ENCODE measurements at regions not wholly inside any gene's neighbourhood (a gene's known extent, or its start where the extent isn't known, plus 50 kb on each side); places are given as distances from the start of the nearest gene placed in this dataset.

DNA sequence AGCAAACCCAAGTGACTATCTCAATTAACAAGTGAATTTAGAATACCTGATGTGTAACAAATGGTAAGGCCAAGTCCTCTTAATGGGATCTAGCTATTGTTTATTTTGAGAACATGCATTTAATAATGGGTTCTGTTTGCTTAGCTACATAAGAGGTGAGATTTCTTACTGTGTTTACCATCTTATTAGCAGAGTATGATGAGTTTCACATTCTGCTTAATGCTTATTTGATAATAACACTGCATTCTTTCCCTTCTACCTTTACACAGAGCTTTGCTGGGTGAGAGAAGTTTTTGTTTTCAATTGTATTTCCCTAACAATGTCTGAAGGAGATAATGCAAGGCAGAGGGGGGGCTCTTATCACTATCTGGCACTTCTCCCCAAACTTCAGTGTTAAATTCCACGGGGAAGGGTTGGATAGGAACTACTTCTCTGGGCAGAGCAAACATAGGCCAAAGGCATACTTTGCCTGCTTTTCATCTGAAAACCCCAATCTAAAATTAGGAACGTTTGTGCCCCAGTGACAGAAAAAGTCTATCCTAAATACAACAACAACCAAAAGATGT, 129.0 kb upstream of the ATXN7L3B start:
- TF ChIP-seq POLR2A (IDR thresholded peaks at IDR 0.05) (no peak), EP300 (IDR thresholded peaks at IDR 0.05) (no peak)
- TF ChIP-seq, protein P1, sequence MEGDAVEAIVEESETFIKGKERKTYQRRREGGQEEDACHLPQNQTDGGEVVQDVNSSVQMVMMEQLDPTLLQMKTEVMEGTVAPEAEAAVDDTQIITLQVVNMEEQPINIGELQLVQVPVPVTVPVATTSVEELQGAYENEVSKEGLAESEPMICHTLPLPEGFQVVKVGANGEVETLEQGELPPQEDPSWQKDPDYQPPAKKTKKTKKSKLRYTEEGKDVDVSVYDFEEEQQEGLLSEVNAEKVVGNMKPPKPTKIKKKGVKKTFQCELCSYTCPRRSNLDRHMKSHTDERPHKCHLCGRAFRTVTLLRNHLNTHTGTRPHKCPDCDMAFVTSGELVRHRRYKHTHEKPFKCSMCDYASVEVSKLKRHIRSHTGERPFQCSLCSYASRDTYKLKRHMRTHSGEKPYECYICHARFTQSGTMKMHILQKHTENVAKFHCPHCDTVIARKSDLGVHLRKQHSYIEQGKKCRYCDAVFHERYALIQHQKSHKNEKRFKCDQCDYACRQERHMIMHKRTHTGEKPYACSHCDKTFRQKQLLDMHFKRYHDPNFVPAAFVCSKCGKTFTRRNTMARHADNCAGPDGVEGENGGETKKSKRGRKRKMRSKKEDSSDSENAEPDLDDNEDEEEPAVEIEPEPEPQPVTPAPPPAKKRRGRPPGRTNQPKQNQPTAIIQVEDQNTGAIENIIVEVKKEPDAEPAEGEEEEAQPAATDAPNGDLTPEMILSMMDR (IDR thresholded peaks at IDR 0.05), result no peak

DNA sequence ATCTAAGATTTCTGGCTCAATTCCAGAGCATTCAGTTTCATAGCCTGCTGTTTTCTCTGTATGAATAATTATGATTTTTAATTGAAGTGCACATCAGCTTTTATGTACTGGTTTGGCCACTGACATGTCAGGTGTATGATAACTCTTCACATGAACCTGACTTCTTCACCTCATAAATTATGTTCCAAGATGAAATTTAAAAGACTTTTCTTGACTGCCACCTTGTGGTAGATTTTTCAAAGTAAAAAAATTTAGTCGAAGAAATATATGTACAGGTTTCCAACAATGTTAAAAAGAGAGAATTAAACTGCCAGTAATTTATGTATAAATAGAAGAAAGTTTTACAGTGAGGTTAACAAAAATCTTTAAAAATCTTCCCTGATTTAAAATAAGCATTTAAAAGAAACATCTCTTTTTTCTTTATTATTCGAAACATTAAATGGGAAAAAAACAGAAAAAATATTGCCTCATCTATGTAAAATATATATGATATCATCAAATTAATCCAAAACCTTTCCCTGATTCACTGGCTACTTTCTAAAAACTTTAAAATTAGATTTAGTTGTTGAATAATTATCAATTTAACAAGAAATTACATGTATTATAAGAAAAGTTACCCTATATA, 124.9 kb upstream of the ATXN7L3B start:
- Histone ChIP-seq H3K9me3 (no peaks in the 10 kb centered on the region), H3K4me3 (no peak overlapping the region), H3K36me3 (no peaks in the 10 kb centered on the region), H3K4me1 (no peaks in the 10 kb centered on the region), H3K27me3 (no peaks in the 10 kb centered on the region), H3K27ac (no peak overlapping the region)
- 51 to 54% methylated on average over 2 of the region's 2 CpGs for WGBS, 2 donors
- DNase-seq (ENCODE audit: low spot score in 2 of 2), result no peak
- TF ChIP-seq EP300 (IDR thresholded peaks at IDR 0.05) (no peak), POLR2A (IDR thresholded peaks at IDR 0.05) (no peak)
- TF ChIP-seq, protein P1 (IDR thresholded peaks at IDR 0.05), result peak; percentile 12 to 46 (median 30)

More for the DNA sequence above, 129.0 kb upstream of the ATXN7L3B start:
- no peaks in the 10 kb centered on the region for H3K27me3 ChIP-seq
- H3K27ac ChIP-seq, result no peak overlapping the region
- no peaks in the 10 kb centered on the region for H3K4me1 ChIP-seq
- no peak overlapping the region for H3K4me3 ChIP-seq
- H3K9me3 ChIP-seq, result no peaks in the 10 kb centered on the region
- DNase-seq (ENCODE audit: low spot score in 2 of 2), result no peak
- WGBS, 2 donors, result 34 to 35% methylated on average over 2 of the region's 2 CpGs
- H3K36me3 ChIP-seq, result no peaks in the 10 kb centered on the region

DNA sequence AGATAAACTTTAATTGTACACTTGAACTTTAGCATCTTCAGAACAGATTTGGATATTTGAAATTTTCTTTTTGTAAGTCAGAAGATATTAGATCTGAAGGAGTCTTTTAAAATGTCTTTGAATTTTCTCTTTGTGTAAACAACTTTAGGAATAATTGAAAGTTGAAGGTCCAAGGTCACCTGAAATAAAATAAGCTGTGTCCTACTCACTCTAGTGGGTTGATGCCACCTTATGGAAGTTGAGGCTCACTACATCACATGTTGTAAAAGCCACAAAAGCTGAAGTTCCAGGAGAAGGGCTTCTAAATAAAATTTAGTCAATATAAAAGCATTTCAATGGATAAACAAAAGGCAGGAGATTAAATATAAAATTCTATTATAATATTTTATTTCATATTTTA, 122.0 kb upstream of the ATXN7L3B start:
- Histone ChIP-seq H3K27ac (no peak overlapping the region), H3K9me3 (no peaks in the 10 kb centered on the region), H3K27me3 (no peaks in the 10 kb centered on the region), H3K4me3 (no peak overlapping the region), H3K4me1 (no peaks in the 10 kb centered on the region), H3K36me3 (no peaks in the 10 kb centered on the region)
- TF ChIP-seq, protein P1 (IDR thresholded peaks at IDR 0.05), result peak in 2 of 5 experiments; percentile 34 to 40
- no peak for TF ChIP-seq EP300 (IDR thresholded peaks at IDR 0.05)
- no peak for TF ChIP-seq POLR2A (IDR thresholded peaks at IDR 0.05)
- DNase-seq (ENCODE audit: low spot score in 2 of 2), result no peak

DNA sequence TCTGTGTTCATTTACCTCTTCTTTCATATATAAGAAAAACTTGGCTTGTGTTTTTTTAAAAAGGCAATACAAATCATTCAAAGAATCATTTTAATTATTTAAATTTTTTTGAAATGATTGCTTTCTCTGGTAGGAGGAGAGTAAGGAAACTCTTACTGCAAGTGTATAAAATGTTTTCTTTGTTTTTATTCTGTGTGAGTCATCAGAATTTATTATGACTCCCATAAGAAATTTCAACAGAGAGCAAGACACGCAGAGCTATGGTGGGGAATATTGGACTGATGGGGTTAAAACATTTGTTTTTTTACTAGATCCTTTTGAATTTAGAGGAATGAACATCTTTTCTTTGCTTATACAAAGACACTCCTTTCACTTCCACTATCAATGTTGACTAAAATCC, 119.1 kb upstream of the ATXN7L3B start:
- WGBS, 2 donors, result 23 to 29% methylated on average over 1 of the region's 1 CpG
- DNase-seq (ENCODE audit: low spot score in 2 of 2), result no peak
- TF ChIP-seq EP300 (IDR thresholded peaks at IDR 0.05), result no peak
- TF ChIP-seq POLR2A (IDR thresholded peaks at IDR 0.05), result no peak
- TF ChIP-seq, protein P1 (IDR thresholded peaks at IDR 0.05), result no peak
- H3K27me3 ChIP-seq, result no peaks in the 10 kb centered on the region
- H3K4me3 ChIP-seq, result no peak overlapping the region
- no peak overlapping the region for H3K27ac ChIP-seq
- H3K9me3 ChIP-seq, result no peaks in the 10 kb centered on the region
- no peaks in the 10 kb centered on the region for H3K4me1 ChIP-seq
- H3K36me3 ChIP-seq, result no peaks in the 10 kb centered on the region

DNA sequence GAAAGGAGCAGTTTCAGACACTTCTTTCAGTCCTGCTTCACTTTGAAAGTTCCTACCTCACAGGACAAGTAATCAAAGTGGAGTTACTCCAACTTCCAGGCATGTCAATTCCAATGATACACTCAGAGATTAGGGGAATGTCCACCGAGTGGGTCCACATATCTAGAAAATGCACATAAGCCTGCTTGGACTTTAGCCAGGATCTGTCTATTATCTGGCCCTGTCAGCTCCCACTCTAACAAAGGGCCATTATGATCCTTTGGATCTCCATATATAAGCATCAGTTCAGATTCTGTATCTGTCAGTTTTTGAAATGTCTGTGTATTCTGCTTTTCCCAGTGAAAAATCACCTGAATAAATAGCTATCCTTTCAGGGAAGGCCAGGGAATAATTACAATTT, 112.9 kb upstream of the ATXN7L3B start:
- WGBS, 2 donors, result 13 to 25% methylated on average over 1 of the region's 1 CpG
- TF ChIP-seq POLR2A (IDR thresholded peaks at IDR 0.05), result no peak
- no peak for TF ChIP-seq EP300 (IDR thresholded peaks at IDR 0.05)
- TF ChIP-seq, protein P1 (IDR thresholded peaks at IDR 0.05), result no peak
- no peaks in the 10 kb centered on the region for H3K9me3 ChIP-seq
- no peaks in the 10 kb centered on the region for H3K36me3 ChIP-seq
- no peaks in the 10 kb centered on the region for H3K27me3 ChIP-seq
- H3K27ac ChIP-seq, result no peak overlapping the region
- no peaks in the 10 kb centered on the region for H3K4me1 ChIP-seq
- DNase-seq (ENCODE audit: low spot score in 2 of 2), result no peak
- no peak overlapping the region for H3K4me3 ChIP-seq

All from tibial nerve (tissue), 4 donors.